ENCODE measurements at regions not wholly inside any gene's neighbourhood (a gene's known extent, or its start where the extent isn't known, plus 50 kb on each side); places are given as distances from the start of the nearest gene placed in this dataset.

DNA sequence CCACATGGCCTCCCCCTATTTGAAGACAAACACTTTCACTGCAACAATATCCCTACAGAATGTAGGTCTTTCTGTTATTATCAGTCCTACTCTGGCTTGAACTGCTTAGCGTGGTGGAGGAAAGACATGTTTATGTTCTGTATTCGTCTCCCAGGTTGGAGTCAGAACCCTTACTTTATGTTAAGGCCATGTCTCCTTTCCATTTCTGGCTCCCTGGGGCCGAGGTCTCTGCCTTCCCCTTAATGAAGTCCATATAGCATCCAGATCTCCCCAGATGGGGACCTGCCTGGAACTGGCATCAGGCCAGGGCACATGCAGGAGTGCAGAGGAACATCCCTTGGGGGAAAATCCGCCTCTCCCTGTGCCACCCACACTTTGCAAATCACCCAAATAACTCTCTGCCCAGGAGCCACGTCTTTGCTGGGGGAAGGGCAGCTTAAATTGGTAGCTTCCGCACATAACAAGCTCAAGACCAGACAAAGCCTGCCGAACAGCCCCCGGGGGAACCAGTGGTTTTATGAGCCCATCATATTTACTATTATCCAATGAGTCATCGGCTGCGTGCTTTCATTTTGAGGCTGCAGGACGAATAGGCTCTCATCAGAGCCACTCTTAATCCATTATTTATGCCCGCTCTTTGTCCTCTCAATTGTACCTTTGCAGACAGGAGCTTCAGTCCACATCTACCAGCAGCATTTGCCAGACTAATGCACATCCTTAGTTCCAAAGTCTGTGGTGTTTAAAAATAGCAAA, 237.0 kb downstream of the UACA start:
- TF ChIP-seq, protein P1, sequence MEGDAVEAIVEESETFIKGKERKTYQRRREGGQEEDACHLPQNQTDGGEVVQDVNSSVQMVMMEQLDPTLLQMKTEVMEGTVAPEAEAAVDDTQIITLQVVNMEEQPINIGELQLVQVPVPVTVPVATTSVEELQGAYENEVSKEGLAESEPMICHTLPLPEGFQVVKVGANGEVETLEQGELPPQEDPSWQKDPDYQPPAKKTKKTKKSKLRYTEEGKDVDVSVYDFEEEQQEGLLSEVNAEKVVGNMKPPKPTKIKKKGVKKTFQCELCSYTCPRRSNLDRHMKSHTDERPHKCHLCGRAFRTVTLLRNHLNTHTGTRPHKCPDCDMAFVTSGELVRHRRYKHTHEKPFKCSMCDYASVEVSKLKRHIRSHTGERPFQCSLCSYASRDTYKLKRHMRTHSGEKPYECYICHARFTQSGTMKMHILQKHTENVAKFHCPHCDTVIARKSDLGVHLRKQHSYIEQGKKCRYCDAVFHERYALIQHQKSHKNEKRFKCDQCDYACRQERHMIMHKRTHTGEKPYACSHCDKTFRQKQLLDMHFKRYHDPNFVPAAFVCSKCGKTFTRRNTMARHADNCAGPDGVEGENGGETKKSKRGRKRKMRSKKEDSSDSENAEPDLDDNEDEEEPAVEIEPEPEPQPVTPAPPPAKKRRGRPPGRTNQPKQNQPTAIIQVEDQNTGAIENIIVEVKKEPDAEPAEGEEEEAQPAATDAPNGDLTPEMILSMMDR (IDR thresholded peaks at IDR 0.05) = no peak

DNA sequence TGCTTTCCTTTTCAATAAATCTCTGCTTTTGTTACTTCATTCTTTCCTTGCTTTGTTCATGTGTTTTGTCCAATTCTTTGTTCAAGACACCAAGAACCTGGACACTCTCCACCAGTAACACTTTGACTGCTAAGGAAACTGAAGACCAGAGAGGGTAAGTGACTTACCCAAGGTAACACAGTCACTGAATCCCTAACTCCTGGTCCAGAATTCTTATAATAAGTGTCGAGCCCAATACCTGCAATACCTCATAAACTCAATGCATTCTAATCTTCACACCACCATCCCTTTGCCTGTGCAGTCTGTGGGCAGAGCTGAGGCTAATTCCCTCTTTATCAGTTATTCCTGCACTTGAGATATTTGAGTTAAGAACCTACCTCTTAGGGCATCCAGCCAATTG, 237.8 kb downstream of the UACA start:
- TF ChIP-seq, protein P1 (IDR thresholded peaks at IDR 0.05) = no peak

DNA sequence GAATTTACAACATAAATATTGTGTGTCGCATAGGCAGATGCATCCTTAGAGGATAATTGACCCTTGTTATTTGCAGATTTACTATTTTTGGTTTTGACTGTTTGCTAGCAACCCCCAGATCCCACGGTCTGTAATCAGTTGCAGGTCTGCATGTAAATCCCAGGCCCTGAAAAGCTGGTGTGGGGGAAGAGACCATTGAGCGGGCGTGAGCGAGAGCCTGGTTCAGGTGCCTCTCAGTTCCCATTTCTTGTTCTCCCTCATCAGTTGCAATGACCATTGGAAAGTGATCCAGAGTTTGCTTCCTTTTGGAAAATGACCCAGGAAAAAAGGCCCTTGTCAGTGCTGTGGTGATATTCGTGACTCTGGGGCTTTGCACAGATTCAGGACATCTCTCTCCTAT, 238.9 kb downstream of the UACA start:
- TF ChIP-seq, protein P1 (IDR thresholded peaks at IDR 0.05) = no peak

DNA sequence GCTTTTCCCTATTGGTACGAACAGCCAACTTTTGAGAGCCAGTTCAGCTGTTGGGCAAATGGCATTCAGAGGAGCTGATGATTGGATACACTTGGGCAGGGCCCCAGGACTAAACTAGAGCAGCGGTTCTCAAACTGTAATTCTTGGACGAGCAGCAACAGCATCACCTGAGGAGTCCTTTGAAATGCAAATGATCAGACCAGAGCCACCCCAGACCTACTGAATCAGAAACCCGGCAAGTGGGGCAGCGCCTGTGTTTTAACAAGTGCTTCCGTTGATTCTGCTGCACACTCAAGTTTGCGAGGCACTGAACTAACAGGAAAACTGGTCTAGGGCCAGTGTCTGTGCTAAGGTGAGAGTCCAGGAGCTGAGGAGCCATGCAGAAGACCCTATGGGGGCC, 239.7 kb downstream of the UACA start:
- TF ChIP-seq, protein P1 (IDR thresholded peaks at IDR 0.05) = no peak

DNA sequence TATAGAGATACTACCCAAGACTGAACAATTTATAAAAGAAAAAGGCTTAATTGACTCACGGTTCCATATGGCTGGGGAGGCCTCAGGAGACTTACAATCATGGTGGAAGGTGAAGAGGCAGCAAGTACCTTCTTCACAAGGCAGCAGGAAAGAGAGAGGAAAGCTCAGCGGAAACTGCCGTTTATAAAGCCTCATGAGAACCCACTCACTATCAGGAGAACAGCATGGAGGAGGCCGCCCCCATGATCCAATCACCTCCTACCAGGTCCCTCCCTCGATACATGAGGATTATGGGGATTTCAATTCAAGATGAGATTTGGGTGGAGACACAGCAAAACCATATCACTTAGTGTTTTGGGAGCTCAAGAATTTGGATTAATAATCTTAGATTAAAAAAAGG, 240.2 kb downstream of the UACA start:
- TF ChIP-seq, protein P1 (IDR thresholded peaks at IDR 0.05) = no peak

DNA sequence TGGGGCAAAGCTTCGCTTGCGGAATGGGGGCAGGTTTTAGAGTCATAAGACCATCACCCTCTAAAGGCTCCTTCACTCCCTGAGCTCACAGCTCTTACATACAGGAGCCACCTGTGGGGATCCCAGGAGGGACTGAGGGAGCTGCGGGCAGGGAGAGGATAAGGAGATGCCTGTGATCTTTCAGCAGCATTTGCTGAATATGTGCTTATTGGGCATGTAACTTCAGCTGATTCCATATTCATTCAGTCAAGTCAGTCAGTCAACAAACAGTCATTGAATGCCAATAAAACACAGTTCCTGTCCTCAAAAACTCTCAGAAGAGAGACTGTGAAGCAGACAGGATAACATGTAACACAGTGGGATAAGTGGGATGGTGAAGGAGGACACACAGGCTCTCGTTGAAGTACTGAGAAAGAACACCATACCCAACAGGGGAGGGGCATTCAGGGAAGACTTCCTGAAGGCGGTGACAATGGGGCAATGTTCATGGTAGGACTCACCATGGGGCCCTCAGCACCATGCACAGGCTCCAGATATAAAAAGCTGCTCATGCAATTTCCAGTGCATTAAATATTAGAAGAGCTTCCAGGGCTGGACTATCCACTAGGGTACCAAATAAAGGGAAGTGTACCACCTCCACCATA, 240.9 kb downstream of the UACA start:
- TF ChIP-seq, protein P1 (IDR thresholded peaks at IDR 0.05) = no peak

DNA sequence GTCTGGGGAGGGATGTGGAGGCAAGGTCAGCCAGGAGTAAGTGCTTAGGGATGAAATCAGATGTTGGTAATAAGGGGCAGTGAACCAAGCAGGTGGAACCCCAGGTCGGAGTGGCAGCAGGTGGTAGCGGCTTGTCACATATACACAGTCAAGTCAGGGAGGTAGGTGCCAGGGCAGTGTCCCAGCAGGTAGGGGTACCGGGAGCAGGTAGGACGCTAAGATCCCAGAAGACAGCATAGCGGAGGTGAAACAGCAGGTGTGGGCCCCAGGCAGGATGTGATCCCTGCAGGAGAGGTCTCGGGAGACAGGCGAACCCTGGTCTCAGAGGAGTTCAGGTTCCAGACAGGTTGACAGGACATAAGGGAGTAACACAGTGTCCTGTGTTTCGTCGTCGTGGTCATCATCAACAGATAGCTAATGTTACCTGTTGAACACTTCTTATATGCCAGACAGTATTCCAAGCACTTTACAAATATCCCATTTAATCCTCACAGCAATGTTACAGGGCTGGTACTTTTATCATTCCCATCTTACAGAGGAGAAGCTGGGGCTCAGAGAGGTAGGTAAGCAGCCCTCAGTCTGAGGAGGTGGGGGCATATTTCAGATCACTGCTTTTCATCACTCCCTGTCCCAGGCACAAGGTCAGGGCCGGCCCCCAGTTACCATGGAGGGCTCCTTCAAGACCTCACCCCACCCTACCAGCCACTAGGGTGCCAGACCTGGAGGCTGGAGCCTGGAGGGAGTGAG, 241.6 kb downstream of the UACA start:
- TF ChIP-seq, protein P1 (IDR thresholded peaks at IDR 0.05) = no peak

All from LNCAP (cell line).